AG20443 (cell line): ENCODE measurements at regions not wholly inside any gene's neighbourhood (a gene's known extent, or its start where the extent isn't known, plus 50 kb on each side); places are given as distances from the start of the nearest gene placed in this dataset.

Experiments
- DNase-seq: peaks from one replicate; pipeline ENCODE4 v3.0.0; 2012; ENCODE audit warnings: low spot score, mixed read lengths

DNA sequence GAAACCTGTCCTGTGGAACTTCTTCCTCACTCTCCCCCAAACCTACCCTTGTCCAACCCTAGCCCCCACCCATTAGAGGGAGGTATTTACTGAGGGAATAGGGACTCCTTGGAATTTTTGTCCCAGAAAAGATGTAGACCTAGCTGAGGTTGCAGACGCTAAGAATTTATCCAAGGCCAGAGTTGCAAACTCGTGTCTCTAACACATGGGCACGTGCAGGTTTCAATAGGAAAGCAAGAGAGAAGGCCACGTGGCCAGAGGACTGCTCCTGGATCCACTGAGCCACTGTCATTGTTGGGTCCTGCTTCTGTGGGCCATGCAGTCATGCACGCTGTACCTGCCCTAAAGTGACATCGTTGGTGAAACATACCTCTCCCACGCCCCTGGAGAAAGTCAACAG, 243.4 kb upstream of the KCNG1 start:
- no peak for DNase-seq

DNA sequence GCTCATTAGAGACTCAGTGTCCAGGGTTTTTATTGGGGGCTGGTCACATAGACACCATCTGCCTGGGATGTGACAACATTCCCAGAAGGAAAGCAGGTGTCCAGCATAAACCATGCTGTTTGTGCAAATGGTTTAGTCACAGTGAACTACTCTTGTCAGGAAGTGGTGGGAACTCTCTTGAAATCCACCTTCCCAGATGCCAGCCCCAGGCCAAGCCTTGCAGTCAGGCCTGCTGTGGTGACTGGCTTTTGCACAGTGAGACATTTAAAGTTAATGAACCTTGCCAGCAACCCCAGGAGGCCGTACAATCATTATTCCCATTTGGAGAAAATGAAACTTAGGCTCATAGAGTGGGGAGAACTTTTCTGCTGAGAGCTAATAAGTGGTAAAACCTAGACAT, 242.5 kb upstream of the KCNG1 start:
- DNase-seq: no peak

DNA sequence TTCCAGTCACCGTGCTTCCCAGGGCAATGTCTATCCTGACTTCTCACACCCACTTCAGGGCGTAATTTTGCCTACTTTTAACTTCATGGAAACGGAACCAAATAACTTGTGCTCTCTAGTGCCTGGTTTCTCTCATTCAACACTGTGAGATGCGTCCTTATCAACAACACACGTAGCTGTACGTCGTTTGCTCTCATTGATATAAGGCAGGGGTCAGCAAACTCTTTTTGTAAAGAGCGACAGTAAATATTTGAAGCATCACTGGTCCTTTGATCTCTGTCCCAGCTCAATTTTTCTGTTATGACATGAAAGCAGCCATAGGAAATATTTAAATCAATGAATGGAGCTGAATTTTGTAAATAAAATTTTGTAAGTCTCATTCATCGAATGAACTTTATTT, 239.3 kb upstream of the KCNG1 start:
- DNase-seq: no peak

DNA sequence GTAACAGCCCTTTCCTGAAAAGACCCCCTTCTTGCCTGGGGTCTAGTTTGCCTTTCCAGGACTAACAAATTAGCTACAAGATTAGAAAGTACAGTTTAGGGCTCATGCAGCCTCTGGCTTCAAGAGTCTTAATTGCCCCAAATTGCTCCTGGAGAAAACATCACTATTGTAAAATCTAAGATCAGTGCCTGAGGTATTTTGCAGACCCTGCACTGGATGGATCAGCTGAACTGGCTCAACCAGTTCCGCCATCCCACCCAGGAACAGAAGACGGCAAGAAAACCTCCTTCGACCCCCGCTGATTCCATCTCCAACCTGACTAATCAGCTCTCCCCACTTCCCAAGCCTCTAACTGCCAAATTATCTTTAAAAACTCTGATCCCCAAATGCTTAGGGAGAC, 236.5 kb upstream of the KCNG1 start:
- DNase-seq: no peak

DNA sequence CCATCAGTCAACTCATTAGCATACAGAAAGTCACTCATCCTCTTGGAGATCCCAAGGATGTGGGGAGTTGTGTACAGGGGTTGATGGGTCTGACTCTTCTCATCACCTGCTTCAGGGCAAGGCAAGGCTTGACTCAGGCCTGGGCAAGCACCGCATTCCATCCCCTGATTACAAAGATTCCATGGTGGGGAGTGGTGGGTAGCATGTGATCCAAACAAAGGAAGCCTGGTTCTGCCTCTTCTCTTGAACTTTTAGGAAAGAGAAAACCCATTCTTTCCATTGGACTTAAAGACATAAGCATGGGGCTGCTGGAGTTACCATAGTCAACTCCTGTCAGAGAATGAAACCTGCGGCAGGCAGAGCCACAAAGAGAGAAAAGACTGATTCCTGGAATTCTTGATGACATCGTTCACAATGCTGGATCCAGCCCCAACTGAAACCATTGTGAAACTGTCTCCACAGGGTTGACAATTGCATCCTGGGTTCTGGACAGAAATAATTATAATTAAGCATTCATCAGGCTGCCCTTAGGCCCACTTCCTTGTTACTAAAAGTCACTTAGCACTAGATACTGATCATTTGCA, 235.8 kb upstream of the KCNG1 start:
- DNase-seq: peak; percentile 63

DNA sequence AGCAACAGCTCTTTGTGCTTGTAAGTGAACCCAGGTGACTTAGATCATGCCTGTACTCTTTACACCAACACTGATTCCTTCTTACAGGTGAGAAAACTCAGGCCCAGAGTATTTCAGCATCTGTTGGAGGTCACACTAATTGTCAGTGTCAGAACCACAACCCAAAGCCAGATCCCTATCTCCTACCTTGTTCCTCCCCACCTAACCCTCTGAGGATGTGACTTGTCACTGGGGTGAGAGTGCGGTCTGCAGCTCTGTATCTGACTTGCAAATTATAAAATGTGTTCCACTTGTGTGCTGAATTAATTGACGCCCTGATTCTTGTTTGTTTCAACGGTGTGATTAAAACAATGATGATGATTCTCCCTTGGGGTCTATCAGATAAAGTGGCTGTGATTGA, 232.5 kb upstream of the KCNG1 start:
- DNase-seq: no peak

DNA sequence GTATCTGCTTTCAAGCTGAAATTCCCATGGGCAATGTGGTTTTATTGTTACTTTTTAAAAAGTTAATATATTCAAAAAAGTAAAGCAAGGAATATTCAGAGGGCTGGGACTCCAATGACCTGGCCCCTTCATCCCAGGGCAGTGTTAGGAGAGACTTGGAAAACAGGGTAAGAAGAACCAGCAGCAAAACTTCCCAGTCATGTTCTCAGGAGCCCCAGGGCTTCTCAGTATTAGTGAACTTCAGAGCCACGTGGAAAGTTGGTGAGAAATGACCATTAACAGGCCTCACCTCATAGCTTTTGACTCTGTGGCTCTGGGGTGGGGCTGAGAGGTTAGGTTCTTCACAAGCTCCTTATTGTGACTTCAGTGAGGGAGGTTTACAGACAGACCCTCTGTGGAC, 230.4 kb upstream of the KCNG1 start:
- DNase-seq: no peak

DNA sequence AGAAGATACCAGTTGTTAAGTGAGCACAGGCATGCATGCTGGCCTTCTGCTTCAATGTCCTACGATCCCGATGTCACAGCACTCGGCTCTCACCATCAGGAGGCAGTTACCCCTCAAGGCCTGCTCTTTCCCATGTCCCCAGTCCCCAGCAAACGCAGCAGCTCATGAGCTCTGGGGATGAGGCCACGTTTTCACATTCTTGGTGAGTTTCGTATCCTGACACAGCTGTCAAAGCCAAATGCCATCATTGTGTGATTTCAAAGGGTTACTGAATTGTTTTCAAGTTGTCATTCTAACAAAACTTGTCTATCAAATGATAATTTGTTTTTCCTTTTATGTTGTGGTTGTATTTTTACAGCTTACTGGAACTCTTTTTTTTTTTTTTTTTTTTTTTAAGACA, 226.9 kb upstream of the KCNG1 start:
- no peak for DNase-seq

DNA sequence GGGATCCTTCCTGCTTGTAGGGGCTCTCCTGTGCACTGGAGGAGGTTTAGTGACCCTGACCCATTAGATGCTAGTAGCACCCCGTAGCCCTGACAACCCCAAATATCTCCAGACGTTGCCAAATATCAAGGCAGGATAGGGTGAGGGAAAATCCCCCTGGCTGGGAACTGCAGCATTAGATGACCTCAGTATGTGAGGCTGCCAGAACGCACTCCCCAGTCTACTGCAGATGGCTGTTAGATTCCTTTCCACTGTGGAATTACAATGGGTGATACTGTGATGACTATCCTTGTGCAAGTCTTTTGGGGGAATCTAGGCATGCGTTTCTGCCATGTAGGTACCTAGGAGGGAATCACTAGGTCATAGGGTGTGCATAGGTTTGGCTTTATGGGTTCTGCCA, 226.3 kb upstream of the KCNG1 start:
- no peak for DNase-seq

DNA sequence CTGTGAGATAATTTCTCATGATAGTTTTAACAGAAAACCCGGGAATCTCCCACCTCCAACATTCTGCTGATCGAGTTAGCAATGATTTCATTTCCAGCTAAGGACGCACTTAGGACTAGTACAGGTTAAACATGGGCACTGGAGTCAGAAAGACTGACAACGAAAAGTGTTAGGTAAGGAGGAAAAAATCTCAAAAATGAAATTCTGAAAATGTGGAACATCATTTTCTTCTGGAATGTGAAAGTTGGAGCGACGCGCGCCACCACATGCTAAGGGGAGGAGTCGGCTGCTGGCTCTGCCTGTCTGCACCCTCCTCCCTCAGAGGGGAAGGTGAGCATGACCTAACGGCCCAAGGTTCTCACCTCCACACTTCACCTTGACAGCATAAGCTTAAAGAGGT, 221.6 kb upstream of the KCNG1 start:
- no peak for DNase-seq

DNA sequence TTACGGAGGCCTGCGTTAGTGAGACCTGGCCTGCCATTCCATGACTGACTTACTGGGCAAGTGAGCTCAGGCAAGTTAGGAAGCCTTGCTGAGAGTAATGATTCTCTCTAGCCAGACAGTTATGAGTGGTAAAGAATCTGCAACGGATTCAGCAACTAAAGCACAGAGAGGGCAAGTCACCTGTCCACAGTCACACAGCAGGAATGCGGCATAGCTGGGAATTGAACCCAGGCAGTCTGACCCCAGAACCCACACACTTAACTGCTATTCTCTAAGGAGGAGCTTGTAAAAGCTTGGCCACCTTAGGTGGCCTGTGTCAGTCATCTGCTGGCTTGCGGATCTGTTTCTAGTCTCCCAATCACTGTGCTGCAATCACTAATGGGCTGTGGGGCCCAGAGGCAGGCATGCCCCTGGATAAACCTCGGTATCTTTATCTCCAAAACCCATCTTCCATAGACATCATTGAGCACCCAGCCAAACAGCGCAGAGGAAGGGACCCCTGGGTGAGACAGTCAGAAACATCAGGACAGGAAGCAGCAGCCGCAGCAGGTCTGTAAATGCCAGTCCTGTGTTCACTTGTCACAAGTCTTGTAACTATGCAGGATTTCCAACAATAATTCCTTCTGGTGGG, 215.9 kb upstream of the KCNG1 start:
- no peak for DNase-seq

DNA sequence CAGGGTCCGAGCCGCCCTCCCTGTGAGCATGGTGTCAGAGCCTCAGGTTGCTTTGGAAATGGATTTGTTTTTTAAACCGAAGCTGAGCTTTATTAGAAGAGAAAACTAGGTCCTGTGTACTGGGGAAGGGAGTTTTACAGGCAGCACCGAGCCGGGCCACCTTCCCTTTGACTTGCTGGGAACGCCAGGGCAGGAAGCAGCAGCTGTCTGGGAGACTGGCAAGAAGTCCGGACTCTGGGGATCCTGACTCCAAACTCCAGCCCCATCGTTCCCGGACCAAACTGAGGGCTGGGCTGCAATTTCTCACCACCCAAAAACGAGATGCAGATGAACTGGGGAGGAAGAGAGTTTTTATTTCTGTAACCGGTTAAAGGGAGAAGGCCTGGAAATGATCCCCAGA, 214.9 kb upstream of the KCNG1 start:
- DNase-seq: peak; percentile 27

DNA sequence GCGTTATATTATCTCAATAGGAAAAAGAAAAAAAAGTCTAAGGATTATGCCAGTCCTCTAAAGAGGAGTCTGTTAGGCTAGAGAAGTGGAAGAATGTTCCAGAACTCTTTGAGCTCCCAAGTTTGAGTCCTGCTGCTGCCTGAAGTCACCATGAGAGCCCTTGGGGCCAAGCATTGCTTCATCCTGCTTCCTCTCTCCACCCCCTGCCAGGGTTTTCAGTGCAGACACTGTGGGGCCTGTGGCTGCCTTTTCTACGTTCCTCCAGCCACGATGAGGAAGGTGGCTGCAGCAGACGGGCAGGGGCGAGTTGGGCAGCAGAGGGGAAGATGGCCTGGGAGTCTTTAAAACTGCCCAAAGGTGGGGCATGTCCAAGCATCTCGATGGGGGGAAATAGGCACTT, 214.4 kb upstream of the KCNG1 start:
- DNase-seq: peak; percentile 62

DNA sequence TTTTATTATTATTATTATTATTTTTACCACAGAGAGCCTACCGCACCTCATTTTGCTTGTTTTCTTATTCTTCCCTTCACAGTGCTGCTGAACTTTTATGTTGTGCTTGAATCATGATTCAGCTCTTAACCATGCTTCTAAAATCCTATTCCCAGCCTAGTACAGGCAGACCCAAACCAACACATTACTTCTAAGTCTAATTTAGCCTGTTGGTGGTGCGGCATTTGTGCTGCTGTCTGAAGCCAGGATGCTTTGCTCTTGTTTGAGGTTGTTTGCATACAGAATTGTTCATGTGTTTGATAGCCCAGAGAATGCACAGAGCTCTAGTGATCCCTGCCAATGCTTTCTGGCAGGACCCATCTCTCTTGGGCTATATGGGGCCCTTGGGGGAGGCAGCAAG, 213.5 kb upstream of the KCNG1 start:
- no peak for DNase-seq

DNA sequence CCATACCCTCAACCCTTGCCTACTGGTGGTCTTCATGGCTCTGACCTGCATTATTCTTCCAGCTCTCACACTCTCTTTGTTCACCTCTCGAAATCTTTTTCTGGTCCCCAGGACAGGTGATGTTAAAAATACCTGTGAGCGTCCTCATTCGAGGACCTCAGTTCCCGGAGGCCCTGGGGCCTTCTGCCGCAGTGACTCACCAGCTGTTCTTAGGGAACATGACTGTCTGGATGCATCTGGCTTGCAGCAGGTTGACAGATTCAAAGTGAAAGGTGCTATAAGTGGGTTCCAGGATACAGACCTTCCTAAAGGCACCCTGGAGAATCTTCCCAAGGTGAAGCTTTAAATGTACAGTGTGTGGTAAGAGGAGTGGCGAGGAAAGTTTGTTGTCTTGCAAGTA, 210.4 kb upstream of the KCNG1 start:
- no peak for DNase-seq

DNA sequence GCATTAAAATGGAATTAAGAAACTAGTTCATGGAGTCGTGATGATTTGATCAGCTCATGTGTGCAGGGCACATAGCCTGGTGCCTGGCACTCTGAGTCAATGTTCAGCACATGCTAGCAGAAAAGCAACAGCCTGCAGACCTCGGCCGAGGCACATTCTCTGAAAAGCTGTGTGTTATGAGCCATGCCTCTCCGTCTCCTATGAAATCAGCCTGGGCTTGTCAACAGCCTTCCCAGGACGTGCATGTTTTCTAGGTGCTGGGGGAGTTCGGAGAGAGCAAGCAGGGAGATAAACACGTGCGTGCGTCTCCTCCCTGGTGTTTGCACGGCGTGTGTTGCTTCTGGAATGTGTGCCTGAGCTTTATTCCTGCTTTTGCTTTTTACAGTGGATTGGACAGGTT, 207.8 kb upstream of the KCNG1 start:
- DNase-seq: no peak

DNA sequence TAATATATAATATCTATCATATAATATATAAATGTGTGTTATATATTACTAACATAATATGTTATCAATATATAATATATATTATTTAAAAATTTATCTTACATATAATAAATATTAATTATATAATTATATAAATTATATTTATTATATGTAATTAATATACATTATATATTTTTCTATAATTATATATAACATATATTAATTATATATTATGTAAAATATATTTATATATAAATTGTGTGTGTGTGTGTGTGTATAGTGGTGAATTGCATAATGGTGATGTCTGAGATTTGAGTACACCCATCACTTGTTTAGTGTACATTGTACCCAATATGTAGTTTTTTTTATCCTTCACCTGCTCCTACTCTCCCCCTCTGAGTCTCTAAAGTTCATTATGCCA, 205.9 kb upstream of the KCNG1 start:
- no peak for DNase-seq

DNA sequence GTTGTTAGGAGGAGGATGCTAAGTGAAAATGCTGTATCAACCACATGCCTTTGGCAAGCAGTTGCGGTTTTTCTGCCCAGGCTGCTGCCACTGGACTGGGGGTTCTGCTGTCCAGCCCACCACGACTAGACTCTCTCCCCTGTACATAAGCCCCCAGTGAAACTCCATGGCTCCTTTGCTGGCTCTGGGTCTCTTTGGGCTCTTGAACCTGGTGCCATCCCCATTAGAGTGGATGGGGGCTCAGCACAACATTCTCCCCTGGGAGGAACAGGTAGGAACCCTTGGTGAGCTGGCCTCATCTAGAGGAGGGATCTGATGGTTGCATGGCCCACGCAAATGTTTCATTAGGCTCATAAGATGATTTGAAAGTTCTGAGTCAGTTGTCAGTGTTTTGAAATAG, 204.8 kb upstream of the KCNG1 start:
- DNase-seq: no peak

DNA sequence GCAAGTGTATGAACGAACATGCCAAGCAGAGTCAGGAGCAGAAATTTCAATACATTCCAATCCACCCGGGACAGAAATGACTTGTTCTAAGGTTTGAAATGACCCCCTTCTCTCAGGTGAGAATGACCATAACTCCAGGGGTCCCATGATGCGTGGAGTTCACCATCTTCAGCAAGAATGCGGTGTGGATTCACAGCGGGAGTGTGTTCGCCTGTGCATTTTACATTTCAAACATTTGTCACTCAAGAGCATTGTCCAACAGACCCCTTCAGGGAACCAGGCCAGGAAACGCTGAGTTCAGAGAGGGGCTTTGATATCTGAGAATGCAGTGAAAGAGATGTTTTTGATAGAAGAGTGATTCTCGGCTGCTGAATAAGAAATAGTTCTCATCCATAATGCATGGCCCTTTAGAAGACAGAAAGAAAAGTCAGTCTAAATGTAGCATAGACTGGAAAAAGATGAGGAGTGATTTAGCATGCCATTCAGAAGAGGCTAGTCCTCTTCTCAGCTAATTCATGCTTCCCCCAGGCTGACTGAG, 200.3 kb upstream of the KCNG1 start:
- no peak for DNase-seq

DNA sequence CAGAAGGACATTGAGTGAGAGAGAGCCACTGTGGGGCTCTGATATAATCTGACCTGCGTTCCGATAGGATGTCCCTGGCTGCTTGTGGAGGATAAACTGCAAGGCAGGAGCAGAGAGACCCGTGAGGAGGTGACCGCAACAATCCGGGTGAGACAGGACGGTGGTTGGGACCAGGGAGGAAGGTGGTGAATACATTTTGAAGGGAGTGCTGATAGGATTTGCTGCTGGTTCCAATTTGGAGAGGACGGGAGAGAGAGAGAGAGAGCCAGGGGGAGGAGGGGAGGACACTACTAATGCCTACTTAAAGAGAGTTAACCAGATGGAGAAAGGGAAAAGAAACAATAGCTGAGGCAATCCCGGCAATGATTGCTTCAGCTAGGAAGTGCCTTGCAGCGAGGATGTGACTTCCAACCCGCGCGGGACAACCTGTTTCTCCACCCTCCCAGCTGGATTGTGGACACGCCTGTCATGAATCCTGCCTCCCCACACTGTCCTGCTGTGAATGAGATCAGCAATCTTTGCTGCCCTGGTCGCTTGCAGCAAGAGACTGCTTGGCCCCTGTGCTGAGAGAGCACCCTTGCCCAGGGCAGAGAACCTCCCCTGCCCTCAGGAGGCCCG, 199.0 kb upstream of the KCNG1 start:
- peak; percentile 65 for DNase-seq

DNA sequence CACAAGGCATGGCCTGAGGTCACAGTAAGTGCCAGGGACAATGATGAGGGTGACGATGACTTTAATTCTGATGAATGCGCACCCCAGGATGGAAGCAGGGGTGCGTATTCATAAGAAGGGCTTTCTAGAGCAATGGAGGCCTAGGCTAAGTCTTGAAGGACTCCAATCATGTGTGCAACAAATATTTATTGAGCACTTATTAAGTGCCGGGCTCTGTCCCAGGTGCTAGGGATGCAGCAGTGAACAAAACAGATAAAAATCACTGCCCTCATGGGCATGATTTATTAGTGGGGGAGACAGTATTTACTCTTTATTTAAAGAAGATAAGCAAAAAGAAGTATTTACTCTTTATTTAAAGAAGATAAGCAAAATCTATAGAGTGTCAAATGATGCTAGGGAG, 198.2 kb upstream of the KCNG1 start:
- no peak for DNase-seq

DNA sequence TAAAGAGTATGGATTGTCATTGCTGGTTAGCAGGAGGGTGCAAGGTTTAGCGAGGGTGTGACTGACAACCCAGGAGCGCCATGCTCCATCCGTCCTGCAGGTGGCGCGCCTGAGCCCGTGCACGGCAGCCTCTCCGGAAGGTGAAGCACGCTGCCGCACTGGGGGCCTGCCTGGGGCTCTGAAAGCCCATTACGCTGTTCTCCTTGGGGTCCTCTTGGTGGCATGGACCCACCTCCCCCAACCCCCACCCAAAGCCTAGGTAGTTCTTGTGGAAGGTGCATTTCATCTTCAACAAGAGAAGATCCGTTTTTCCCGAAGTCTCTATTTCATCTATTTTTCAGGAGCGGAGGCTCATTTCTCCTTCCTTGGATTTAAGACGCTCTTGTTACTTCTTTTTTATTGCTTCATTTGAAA, 197.4 kb upstream of the KCNG1 start:
- peak; percentile 86 for DNase-seq

DNA sequence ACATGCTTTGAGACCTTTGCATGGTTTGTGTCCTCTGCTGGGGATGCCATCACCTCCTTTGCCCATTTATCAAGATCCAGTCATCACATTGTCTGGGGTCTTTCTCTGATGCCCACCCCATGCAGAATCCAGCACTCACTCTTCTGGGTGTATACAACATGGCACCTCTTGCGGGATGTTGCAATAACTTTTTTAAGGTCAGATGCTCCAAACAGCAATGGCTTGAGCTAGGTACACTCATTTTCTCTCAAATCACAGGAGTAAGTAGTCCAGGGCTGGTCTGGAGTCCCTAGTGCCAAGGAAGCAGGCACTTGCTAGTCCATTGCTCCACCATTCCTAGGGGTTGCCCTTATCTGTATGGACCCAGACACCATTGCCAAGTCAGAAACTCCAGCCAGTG, 196.6 kb upstream of the KCNG1 start:
- DNase-seq: no peak

DNA sequence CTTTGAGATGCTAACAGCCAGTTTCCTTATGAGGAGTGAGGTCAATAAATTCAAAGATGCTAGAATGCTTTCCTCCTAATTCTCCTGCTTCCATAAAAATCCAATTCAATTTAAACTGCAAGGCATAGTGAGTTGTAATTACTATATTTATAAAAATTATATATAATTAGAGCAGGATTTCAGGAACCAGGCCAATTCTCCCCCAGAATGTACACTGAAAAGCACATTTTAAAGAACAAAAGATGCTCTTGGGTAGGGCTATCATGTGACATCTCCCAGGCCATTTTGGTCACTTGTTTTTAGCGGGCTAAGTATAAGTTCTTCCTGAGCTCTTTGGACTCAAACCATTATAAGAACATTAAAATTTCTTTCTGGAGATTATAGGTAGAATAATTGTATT, 195.7 kb upstream of the KCNG1 start:
- no peak for DNase-seq
